GM12892 (cell line): ENCODE measurements at regions not wholly inside any gene's neighbourhood (a gene's known extent, or its start where the extent isn't known, plus 50 kb on each side); places are given as distances from the start of the nearest gene placed in this dataset.

Experiments
- POLR2A ChIP-seq: IDR thresholded peaks from 2 replicates; pipeline ENCODE4 v1.6.1; 2011; ENCODE audit warnings: low read depth, low read length, control low read depth
- POLR2AphosphoS5 ChIP-seq: IDR thresholded peaks from 2 replicates; pipeline ENCODE4 v1.6.1; 2011; ENCODE audit warnings: low read depth, low read length, control low read depth

GRCh38 chr13:107625648-107626047 lies 589.7 kb downstream of the LIG4 start:
- TF ChIP-seq POLR2AphosphoS5 (no peak), POLR2A (no peak)
